Small intestine (tissue), 7 donors: ENCODE measurements at regions not wholly inside any gene's neighbourhood (a gene's known extent, or its start where the extent isn't known, plus 50 kb on each side); places are given as distances from the start of the nearest gene placed in this dataset.

Experiments
- DNase-seq, 2 donors: peaks; one replicate each; pipeline versions ENCODE4 v3.0.0 to v3.0.0-alpha.2; 2013
- FAIRE-seq: peaks from 2 replicates; lab custom pipeline; 2012; peaks lifted over from hg19 to GRCh38; lab: Jason Lieb, UNC
- H3K27ac ChIP-seq, 3 donors: one replicate each; pipeline ENCODE4 v1.5.1; 2013; ENCODE audit warnings: low read length in 2 of 3, mild to moderate bottlenecking in 2 of 3, control low read depth in 1 of 3, inconsistent platforms in 1 of 3, low read depth in 1 of 3, moderate library complexity in 1 of 3
- H3K27me3 ChIP-seq, 3 donors: one replicate each; pipeline ENCODE4 v1.6.1; 2013; ENCODE audit warnings: low read length in 3 of 3, inconsistent platforms in 1 of 3; ENCODE audit not compliant: control insufficient read depth in 3 of 3, insufficient read depth in 3 of 3
- H3K36me3 ChIP-seq, 3 donors: one replicate each; pipeline ENCODE4 v1.6.1; 2013; ENCODE audit warnings: low read length in 3 of 3, inconsistent platforms in 1 of 3, low read depth in 1 of 3, mild to moderate bottlenecking in 1 of 3, moderate library complexity in 1 of 3; ENCODE audit not compliant: control insufficient read depth in 3 of 3, insufficient read depth in 2 of 3
- H3K4me1 ChIP-seq, 3 donors: one replicate each; pipeline ENCODE4 v1.6.1; 2013; ENCODE audit warnings: low read length in 2 of 3, inconsistent platforms in 1 of 3, low read depth in 1 of 3, mild to moderate bottlenecking in 1 of 3, moderate library complexity in 1 of 3; ENCODE audit not compliant: control insufficient read depth in 3 of 3, insufficient read depth in 2 of 3
- H3K4me3 ChIP-seq, 3 donors: one replicate each; pipeline ENCODE4 v1.5.1; 2013; ENCODE audit warnings: low read length in 3 of 3, control low read depth in 1 of 3, inconsistent platforms in 1 of 3, low read depth in 1 of 3, mild to moderate bottlenecking in 1 of 3, moderate library complexity in 1 of 3
- H3K9me3 ChIP-seq, 2 donors: one replicate each; pipeline ENCODE4 v1.6.1; 2013; ENCODE audit warnings: low read depth in 1 of 2, low read length in 1 of 2; ENCODE audit not compliant: control insufficient read depth in 2 of 2, insufficient read depth in 1 of 2
- WGBS, 3 donors: extraction: QIAGEN DNeasy Blood & Tissue Kit; methylation state at CpG; one replicate each; pipeline ENCODE4 v1.1.7; 2013; 5-methylcytosine and 5-hydroxymethylcytosine counted together
- donor health status: healthy with polysubstance abuse.
- donor health status: control.
- donor health status: control.
- donor health status: Bipolar disorder and iron deficiency.
- donor health status: healthy.

DNA sequence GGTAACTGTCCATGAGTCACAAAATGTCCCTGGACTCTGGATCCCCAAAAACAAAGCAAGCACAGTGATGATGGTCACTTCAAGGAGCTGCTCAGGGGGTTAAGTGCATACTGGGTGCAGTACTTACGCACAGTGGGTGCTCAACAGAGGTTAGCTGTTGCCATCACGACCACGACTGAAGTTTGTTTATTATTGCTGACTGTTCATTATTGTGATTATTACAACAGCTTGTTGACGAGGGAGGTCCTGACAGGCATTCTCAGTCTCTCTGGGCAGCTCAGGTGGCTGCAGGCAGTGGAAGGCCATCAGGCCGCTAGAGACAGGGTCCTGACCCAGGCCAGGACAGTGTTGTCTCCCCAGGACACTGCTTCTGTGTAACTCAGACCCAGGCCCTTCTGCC is 418.8 kb downstream of the SHANK2 start:
- H3K27me3 ChIP-seq: no peaks in the 10 kb centered on the region
- H3K27ac ChIP-seq: no peak overlapping the region
- no peak overlapping the region for H3K4me3 ChIP-seq
- H3K36me3 ChIP-seq: peaks cover 0 to 32% (median 0%) of the 10 kb centered on the region in 3 donors
- peaks cover 0 to 12% of the 10 kb centered on the region in 2 donors for H3K9me3 ChIP-seq
- no peak for DNase-seq
- H3K4me1 ChIP-seq: no peaks in the 10 kb centered on the region
- WGBS, 3 donors: 64 to 84% (median 67%) methylated on average over 5 of the region's 5 CpGs
- FAIRE-seq: no peak

DNA sequence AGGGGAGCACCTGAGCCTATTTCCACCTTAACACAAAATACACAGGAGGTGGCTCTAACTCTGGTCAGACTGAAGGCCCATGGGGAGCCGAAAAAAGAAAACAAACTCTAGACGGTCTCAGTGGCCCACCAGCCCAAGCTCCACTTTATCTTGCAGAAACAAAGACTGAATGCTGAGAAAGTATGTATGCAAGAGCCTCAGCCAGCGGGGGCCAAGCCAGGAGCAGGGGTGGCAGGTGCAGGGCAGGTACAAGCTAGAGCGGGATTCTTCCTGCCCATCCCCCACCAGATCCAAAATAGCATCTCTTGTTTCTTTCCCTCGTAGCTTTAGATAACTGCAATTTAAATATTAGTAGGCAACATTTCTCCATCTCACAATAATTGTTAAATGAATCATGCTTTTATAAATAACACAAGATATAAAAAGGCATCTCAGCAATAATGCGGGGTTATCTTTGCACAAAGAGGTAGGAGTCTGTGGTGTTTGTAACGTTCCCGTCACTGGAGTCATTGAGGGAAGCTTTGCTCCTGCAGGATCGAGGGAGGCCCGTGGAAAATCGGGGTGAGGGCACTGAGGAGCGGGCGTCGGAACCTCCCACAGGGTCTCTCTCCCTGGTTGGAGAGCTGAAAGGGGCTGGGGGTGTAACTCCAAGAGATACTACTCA is 418.0 kb downstream of the SHANK2 start:
- WGBS, 3 donors: 65 to 75% (median 75%) methylated on average over 14 of the region's 14 CpGs
- peaks cover 0 to 15% of the 10 kb centered on the region in 2 donors for H3K9me3 ChIP-seq
- DNase-seq: no peak
- H3K4me1 ChIP-seq: no peaks in the 10 kb centered on the region
- FAIRE-seq: no peak
- H3K27me3 ChIP-seq: no peaks in the 10 kb centered on the region
- no peak overlapping the region for H3K27ac ChIP-seq
- no peak overlapping the region for H3K4me3 ChIP-seq
- H3K36me3 ChIP-seq: peaks cover 0 to 36% (median 0%) of the 10 kb centered on the region in 3 donors

DNA sequence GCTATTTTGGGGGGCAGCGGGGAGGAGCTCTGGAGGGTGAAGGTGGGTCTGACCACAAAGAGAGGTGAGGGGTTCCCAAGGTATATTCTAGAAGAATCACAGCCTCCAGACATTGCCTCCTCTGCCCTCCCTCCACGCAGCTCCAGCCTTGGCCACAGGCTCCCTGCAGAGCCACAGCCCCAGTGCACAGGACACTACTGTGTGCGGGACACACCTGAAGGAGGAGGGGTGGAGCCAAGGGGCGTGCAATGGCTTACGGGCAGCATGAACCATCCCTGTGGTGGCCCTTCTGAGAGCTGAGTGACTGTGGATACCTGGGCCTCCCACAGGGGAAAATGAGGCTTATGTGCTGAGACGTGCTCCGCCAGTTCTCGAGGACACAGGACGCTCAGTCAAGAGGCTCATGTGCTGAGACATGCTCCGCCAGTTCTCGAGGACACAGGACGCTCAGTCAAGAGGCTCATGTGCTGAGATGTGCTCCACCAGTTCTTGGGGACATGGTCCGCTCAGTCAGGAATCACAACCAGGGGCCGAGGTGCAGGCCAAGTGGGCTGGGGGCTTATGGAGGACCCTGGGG is 417.3 kb downstream of the SHANK2 start:
- Histone ChIP-seq H3K27ac (no peak overlapping the region), H3K4me3 (no peak overlapping the region), H3K9me3 (peaks cover 0 to 20% of the 10 kb centered on the region in 2 donors), H3K27me3 (no peaks in the 10 kb centered on the region), H3K4me1 (no peaks in the 10 kb centered on the region), H3K36me3 (peaks cover 0 to 36% (median 0%) of the 10 kb centered on the region in 3 donors)
- no peak for DNase-seq
- no peak for FAIRE-seq
- WGBS, 3 donors: 87 to 90% (median 87%) methylated on average over 14 of the region's 14 CpGs

DNA sequence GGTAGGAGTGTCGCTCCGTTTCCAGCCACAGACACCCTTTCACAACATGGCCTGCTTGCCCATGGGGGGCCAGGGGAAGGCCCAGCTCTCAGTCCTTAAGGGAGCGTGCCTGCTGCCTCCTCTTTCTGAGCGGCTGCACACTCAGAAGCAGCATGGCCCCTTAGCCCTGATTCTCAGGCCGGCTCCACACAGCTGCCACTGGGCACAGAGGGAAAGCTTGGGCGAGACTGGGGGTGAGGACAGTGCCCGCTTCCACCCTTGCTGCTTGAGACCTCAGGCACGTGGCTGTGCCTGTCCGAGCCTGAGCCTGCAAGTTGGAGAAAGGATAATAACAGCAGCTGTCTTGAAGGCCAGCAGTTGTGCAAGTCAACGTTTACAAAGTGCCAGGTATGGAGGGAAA is 416.3 kb downstream of the SHANK2 start:
- DNase-seq (no peak), FAIRE-seq (no peak)
- Histone ChIP-seq H3K9me3 (peaks cover 0 to 20% of the 10 kb centered on the region in 2 donors), H3K4me3 (no peak overlapping the region), H3K27ac (no peak overlapping the region), H3K36me3 (peaks cover 0 to 38% (median 0%) of the 10 kb centered on the region in 3 donors), H3K27me3 (no peaks in the 10 kb centered on the region), H3K4me1 (no peaks in the 10 kb centered on the region)
- WGBS, 3 donors: 82 to 87% (median 84%) methylated on average over 10 of the region's 10 CpGs

DNA sequence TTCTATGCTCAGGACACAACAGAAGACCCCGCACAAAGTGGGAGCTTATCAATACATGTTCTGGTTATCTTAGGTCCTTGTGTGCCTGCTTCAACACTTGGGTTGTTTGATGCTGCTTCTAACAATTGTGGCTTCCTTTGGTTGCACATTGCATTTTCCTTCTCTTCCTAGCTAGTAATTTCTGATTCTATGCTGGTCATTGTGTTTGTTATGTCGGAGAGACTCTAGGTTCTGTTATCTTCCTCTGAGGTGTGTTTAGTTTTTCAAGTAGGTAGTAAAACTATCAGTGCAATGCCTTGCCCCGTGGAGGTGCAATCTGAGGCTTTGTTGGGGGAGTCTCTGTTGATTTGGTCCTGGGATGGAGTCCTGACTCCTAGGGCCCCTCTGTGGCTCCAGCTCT is 414.2 kb downstream of the SHANK2 start:
- 84 to 87% (median 86%) methylated on average over 3 of the region's 3 CpGs for WGBS, 3 donors
- Histone ChIP-seq H3K4me1 (no peaks in the 10 kb centered on the region), H3K4me3 (no peak overlapping the region), H3K9me3 (peaks cover 0 to 20% of the 10 kb centered on the region in 2 donors), H3K27me3 (no peaks in the 10 kb centered on the region), H3K36me3 (peaks cover 0 to 24% (median 0%) of the 10 kb centered on the region in 3 donors), H3K27ac (no peak overlapping the region)
- DNase-seq: no peak
- no peak for FAIRE-seq

DNA sequence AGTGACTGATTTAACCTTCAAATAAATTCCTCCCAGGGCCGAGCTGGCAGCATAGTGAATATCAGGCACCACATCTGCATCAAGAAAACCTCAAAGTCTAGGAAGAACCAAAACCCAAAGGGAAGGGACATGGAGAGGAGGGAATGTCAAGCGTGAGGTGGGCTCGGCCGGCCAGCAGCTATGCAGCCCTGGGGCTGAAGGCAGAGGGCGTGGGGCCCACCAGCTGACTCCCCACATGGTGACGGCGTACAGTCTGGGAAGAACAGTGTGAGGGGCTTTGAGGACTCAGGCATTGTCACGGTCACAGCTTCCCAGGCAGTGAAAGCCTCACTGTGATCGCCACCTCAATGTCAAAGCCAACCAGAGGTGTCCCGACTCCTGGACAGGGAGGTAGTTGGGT is 412.5 kb downstream of the SHANK2 start:
- FAIRE-seq: no peak
- H3K4me1 ChIP-seq: no peaks in the 10 kb centered on the region
- H3K27ac ChIP-seq: no peak overlapping the region
- H3K36me3 ChIP-seq: peaks cover 0 to 23% (median 0%) of the 10 kb centered on the region in 3 donors
- H3K4me3 ChIP-seq: no peak overlapping the region
- WGBS, 3 donors: 91 to 96% (median 93%) methylated on average over 10 of the region's 10 CpGs
- H3K27me3 ChIP-seq: no peaks in the 10 kb centered on the region
- DNase-seq: no peak
- peaks cover 0 to 20% of the 10 kb centered on the region in 2 donors for H3K9me3 ChIP-seq

DNA sequence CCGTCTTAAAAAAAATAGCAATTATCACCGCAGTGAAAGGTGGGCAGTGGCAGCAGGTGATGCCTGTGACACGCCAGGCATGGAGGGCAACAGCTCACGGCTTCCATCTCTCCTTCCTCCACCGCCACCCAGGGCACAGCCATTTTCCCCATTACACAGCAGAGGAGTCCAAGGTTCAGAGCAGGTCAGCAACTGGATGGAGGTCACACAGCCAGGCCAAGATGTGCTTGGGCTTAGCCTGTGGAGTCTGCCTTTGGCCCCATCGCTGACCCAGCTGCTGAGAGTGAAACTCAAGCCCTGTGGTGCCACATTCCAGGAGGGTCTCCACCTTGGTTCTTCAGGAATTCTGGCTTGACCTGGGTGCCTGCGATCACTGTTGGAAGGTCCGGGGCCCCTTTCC is 411.1 kb downstream of the SHANK2 start:
- no peak overlapping the region for H3K4me3 ChIP-seq
- H3K27ac ChIP-seq: no peak overlapping the region
- no peaks in the 10 kb centered on the region for H3K4me1 ChIP-seq
- H3K27me3 ChIP-seq: no peaks in the 10 kb centered on the region
- DNase-seq: no peak
- peaks cover 0 to 20% of the 10 kb centered on the region in 2 donors for H3K9me3 ChIP-seq
- no peak for FAIRE-seq
- WGBS, 3 donors: 92 to 96% (median 93%) methylated on average over 8 of the region's 8 CpGs
- peaks cover 0 to 23% (median 0%) of the 10 kb centered on the region in 3 donors for H3K36me3 ChIP-seq

DNA sequence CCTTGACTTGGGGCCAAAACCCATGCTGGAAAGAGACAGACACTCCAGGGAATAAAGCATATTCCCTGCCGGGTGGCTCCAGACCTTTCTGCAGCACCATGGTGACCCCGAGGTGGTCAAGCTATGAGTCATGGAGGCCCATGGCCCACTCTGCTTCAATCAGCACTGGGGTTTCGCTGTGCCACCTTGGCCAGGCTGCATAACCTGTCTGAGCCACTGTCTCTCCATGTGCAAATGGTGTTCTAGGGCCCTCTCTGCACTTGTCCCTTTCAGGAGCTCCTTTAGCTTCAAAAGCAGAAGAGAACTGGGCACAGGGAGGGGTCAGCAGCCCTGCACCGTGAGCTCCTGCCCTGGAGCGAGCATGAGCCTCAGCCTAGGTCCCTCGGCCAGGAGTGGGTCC is 410.1 kb downstream of the SHANK2 start:
- no peak overlapping the region for H3K27ac ChIP-seq
- no peak overlapping the region for H3K4me3 ChIP-seq
- no peak for DNase-seq
- WGBS, 3 donors: 81 to 89% (median 86%) methylated on average over 6 of the region's 6 CpGs
- FAIRE-seq: no peak
- H3K36me3 ChIP-seq: peaks cover 0 to 18% (median 0%) of the 10 kb centered on the region in 3 donors
- H3K9me3 ChIP-seq: peaks cover 0 to 16% of the 10 kb centered on the region in 2 donors
- no peaks in the 10 kb centered on the region for H3K27me3 ChIP-seq
- H3K4me1 ChIP-seq: no peaks in the 10 kb centered on the region
